ENCODE measurements at regions not wholly inside any gene's neighbourhood (a gene's known extent, or its start where the extent isn't known, plus 50 kb on each side); places are given as distances from the start of the nearest gene placed in this dataset.

DNA sequence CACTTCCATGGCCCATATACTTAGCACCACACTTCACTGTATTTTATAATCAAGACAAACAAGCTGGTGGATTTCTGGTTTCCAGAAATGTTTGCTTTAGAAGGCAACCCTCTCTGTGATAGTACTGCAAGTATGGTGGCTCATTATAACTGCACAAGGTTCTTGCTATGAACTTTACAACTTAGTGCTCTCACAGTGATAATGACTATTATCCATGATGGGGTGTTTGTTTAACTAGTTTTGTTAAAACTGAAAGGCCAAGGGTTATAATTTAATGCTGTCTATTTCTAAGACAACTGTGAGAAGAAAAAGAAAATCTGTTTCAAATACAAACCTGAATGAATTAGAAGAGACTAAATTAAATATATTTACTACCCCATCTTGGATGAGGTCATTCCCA, 903.2 kb downstream of the ADGRL2 start:
- no peak for TF ChIP-seq CTCF (IDR thresholded peaks at IDR 0.05; ENCODE audit: extremely low read depth, insufficient read depth, missing control alignments)
- in situ Hi-C loops (cut with MboI; ENCODE audit: low pct_unique_long_range_greater_than_20kb, low sequenced_read_pairs, unreplicated experiment) = no loop called here
- no peak for DNase-seq (ENCODE audit: low spot score)

- in situ Hi-C loops (cut with MboI; ENCODE audit: low pct_unique_long_range_greater_than_20kb, low sequenced_read_pairs, unreplicated experiment) = no loop called here
- DNase-seq (ENCODE audit: low spot score) = no peak
- TF ChIP-seq CTCF (IDR thresholded peaks at IDR 0.05; ENCODE audit: extremely low read depth, insufficient read depth, missing control alignments) = no peak
Measured at GRCh38 chr1:82700476-82700875, 899.7 kb downstream of the ADGRL2 start.

- in situ Hi-C loops (cut with MboI; ENCODE audit: low pct_unique_long_range_greater_than_20kb, low sequenced_read_pairs, unreplicated experiment) = no loop called here
- no peak for DNase-seq (ENCODE audit: low spot score)
- TF ChIP-seq CTCF (IDR thresholded peaks at IDR 0.05; ENCODE audit: extremely low read depth, insufficient read depth, missing control alignments) = no peak
Measured at GRCh38 chr1:82697965-82698364, 897.2 kb downstream of the ADGRL2 start.

DNA sequence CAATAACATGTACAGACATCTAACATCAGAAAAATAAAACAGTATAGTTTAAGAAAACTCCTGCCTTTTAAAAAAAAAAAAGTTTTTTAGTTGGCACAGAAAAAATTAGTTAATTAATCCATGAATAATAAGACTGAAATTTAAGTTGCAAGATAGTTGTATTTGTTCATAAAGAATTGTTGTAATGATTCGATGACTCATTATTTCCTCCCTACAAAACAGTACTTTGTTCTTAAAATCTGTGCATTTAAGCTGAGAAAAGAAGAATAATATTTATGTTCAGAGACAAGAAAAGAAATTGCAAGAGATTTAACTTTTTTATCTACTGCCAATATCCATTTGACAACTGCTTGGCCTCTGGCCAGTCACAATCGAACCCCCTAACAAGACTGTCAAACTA, 894.7 kb downstream of the ADGRL2 start:
- TF ChIP-seq CTCF (IDR thresholded peaks at IDR 0.05; ENCODE audit: extremely low read depth, insufficient read depth, missing control alignments) = no peak
- no peak for DNase-seq (ENCODE audit: low spot score)
- in situ Hi-C loops (cut with MboI; ENCODE audit: low pct_unique_long_range_greater_than_20kb, low sequenced_read_pairs, unreplicated experiment) = no loop called here

DNA sequence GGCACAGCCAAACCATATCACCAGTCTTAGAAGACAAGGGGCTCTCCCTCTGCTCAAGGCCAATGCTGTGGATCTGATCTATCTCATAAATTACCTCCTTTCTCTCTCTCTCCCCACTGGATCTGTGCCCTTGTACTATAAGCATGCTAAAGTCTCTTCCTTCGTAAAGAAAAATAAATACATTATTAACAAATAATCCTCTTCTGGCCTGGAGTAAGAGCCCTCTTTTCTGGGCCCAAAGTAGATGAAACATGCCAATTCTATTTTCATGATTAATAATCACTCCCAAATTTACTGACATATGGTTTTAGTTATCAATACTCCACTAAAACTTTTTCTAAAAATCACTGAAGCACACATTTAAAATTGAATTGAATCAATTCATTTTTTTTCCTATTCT, 889.7 kb downstream of the ADGRL2 start:
- no peak for TF ChIP-seq CTCF (IDR thresholded peaks at IDR 0.05; ENCODE audit: extremely low read depth, insufficient read depth, missing control alignments)
- no peak for DNase-seq (ENCODE audit: low spot score)
- in situ Hi-C loops (cut with MboI; ENCODE audit: low pct_unique_long_range_greater_than_20kb, low sequenced_read_pairs, unreplicated experiment) = no loop called here

- no peak for DNase-seq (ENCODE audit: low spot score)
- in situ Hi-C loops (cut with MboI; ENCODE audit: low pct_unique_long_range_greater_than_20kb, low sequenced_read_pairs, unreplicated experiment) = no loop called here
- no peak for TF ChIP-seq CTCF (IDR thresholded peaks at IDR 0.05; ENCODE audit: extremely low read depth, insufficient read depth, missing control alignments)
Measured at GRCh38 chr1:82689217-82689616, 888.5 kb downstream of the ADGRL2 start.

DNA sequence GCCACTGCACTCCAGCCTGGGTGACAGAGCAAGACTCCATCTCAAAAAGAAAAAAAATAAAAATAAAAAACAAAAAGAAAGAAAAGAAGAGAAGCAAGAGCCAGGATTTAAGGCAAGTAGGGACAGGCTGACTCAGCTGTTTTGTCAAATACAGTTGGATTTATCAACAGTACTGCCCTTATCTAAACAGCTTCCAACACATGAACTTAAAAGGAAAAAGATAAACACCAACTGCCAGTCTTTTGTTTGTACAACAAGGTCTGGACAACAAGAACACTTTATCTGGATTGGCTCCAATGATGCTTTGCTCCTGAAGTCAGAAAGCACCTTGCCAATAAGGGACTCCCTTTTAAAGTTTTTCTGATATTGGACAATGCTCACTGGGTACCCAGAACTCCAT, 886.0 kb downstream of the ADGRL2 start:
- in situ Hi-C loops (cut with MboI; ENCODE audit: low pct_unique_long_range_greater_than_20kb, low sequenced_read_pairs, unreplicated experiment) = no loop called here
- no peak for TF ChIP-seq CTCF (IDR thresholded peaks at IDR 0.05; ENCODE audit: extremely low read depth, insufficient read depth, missing control alignments)
- no peak for DNase-seq (ENCODE audit: low spot score)

Measured in GM13977 (cell line).